ENCODE measurements at regions not wholly inside any gene's neighbourhood (a gene's known extent, or its start where the extent isn't known, plus 50 kb on each side); places are given as distances from the start of the nearest gene placed in this dataset.

GRCh38 chr7:156275292-156275691 is 365.3 kb upstream of the RNF32 start:
- no peak for DNase-seq (ENCODE audit: low spot score)
- Histone ChIP-seq H3K27ac (no peak overlapping the region), H3K9me3 (no peaks in the 10 kb centered on the region), H3K4me1 (replicated peaks) (no peaks in the 10 kb centered on the region), H3K36me3 (no peaks in the 10 kb centered on the region), H3K4me3 (no peak overlapping the region), H3K27me3 (replicated peaks; ENCODE audit: insufficient read depth) (no peaks in the 10 kb centered on the region)
- TF ChIP-seq POLR2AphosphoS5 (IDR thresholded peaks at IDR 0.05): no peak
- TF ChIP-seq POLR2A (IDR thresholded peaks at IDR 0.05): no peak
- TF ChIP-seq CTCF (IDR thresholded peaks at IDR 0.05): no peak
- intact Hi-C loops (cut with DNase I): no loop called here
- 82% methylated on average over 4 of the region's 4 CpGs for WGBS

GRCh38 chr7:156274557-156274956 is 366.0 kb upstream of the RNF32 start:
- Histone ChIP-seq H3K4me3 (no peak overlapping the region), H3K9me3 (no peaks in the 10 kb centered on the region), H3K27me3 (replicated peaks; ENCODE audit: insufficient read depth) (no peaks in the 10 kb centered on the region), H3K27ac (no peak overlapping the region), H3K4me1 (replicated peaks) (no peaks in the 10 kb centered on the region), H3K36me3 (no peaks in the 10 kb centered on the region)
- intact Hi-C loops (cut with DNase I): no loop called here
- DNase-seq (ENCODE audit: low spot score): no peak
- 91% methylated on average over 3 of the region's 3 CpGs for WGBS
- TF ChIP-seq POLR2AphosphoS5 (IDR thresholded peaks at IDR 0.05): no peak
- TF ChIP-seq POLR2A (IDR thresholded peaks at IDR 0.05): no peak
- TF ChIP-seq CTCF (IDR thresholded peaks at IDR 0.05): no peak

- no peaks in the 10 kb centered on the region for H3K27me3 ChIP-seq (replicated peaks; ENCODE audit: insufficient read depth)
- no peak for DNase-seq (ENCODE audit: low spot score)
- H3K9me3 ChIP-seq: no peaks in the 10 kb centered on the region
- H3K36me3 ChIP-seq: no peaks in the 10 kb centered on the region
- H3K4me1 ChIP-seq (replicated peaks): no peaks in the 10 kb centered on the region
- no peak overlapping the region for H3K27ac ChIP-seq
- H3K4me3 ChIP-seq: no peak overlapping the region
- 37% methylated on average over 3 of the region's 3 CpGs for WGBS
- TF ChIP-seq CTCF (IDR thresholded peaks at IDR 0.05): no peak
- intact Hi-C loops (cut with DNase I): no loop called here
Measured at GRCh38 chr7:156261581-156261980, 379.0 kb upstream of the RNF32 start.

GRCh38 chr7:156257904-156258303 is 382.7 kb upstream of the RNF32 start:
- Histone ChIP-seq H3K27ac (no peak overlapping the region), H3K9me3 (no peaks in the 10 kb centered on the region), H3K4me3 (no peak overlapping the region), H3K36me3 (no peaks in the 10 kb centered on the region), H3K27me3 (replicated peaks; ENCODE audit: insufficient read depth) (no peaks in the 10 kb centered on the region), H3K4me1 (replicated peaks) (no peaks in the 10 kb centered on the region)
- no peak for DNase-seq (ENCODE audit: low spot score)
- 100% methylated on average over 1 of the region's 1 CpG for WGBS
- intact Hi-C loops (cut with DNase I): no loop called here
- TF ChIP-seq POLR2AphosphoS5 (IDR thresholded peaks at IDR 0.05) (no peak), POLR2A (IDR thresholded peaks at IDR 0.05) (no peak), CTCF (IDR thresholded peaks at IDR 0.05) (no peak)

GRCh38 chr7:156255635-156256034 is 384.9 kb upstream of the RNF32 start:
- TF ChIP-seq POLR2AphosphoS5 (IDR thresholded peaks at IDR 0.05) (no peak), POLR2A (IDR thresholded peaks at IDR 0.05) (no peak), CTCF (IDR thresholded peaks at IDR 0.05) (no peak)
- intact Hi-C loops (cut with DNase I): no loop called here

More at GRCh38 chr7:156255635-156256034, 384.9 kb upstream of the RNF32 start:
- WGBS: 90% methylated on average over 5 of the region's 5 CpGs
- DNase-seq (ENCODE audit: low spot score): no peak
- Histone ChIP-seq H3K27me3 (replicated peaks; ENCODE audit: insufficient read depth) (no peaks in the 10 kb centered on the region), H3K9me3 (no peaks in the 10 kb centered on the region), H3K27ac (no peak overlapping the region), H3K36me3 (no peaks in the 10 kb centered on the region), H3K4me1 (replicated peaks) (no peaks in the 10 kb centered on the region), H3K4me3 (no peak overlapping the region)
